BLaER1 treated with 17β-estradiol and CSF1 and Interleukin-3, amounts not matched to agents 10 nM and 100 nM (cell line): ENCODE measurements at regions not wholly inside any gene's neighbourhood (a gene's known extent, or its start where the extent isn't known, plus 50 kb on each side); places are given as distances from the start of the nearest gene placed in this dataset.
"Not testable (repeated sequence)": the region's sequence is repeated elsewhere in the genome, so short reads cannot be mapped to it uniquely, and the experiment has no call there.

Experiments
- H3K27ac ChIP-seq, 11 experiments: shearing (Covaris generic); formaldehyde crosslinking; 2 replicates each; pipeline ENCODE4 v1.8.1; 2022
- H3K27me3 ChIP-seq, 11 experiments: shearing (Covaris generic); formaldehyde crosslinking; 2 replicates each; pipeline ENCODE4 v1.8.1; 2022
- H3K36me3 ChIP-seq, 11 experiments: shearing (Covaris generic); formaldehyde crosslinking; 2 replicates each; pipeline ENCODE4 v1.8.1; 2022
- H3K4me1 ChIP-seq, 10 experiments: shearing (Covaris generic); formaldehyde crosslinking; 2 replicates each; pipeline ENCODE4 v1.8.1; 2022
- H3K4me2 ChIP-seq, 11 experiments: shearing (Covaris generic); formaldehyde crosslinking; 2 replicates each; pipeline ENCODE4 v1.8.1; 2022
- H3K4me3 ChIP-seq, 10 experiments: shearing (Covaris generic); formaldehyde crosslinking; 2 replicates each; pipeline ENCODE4 v1.8.1; 2022
- H3K9ac ChIP-seq, 11 experiments: shearing (Covaris generic); formaldehyde crosslinking; 2 replicates each; pipeline ENCODE4 v1.8.1; 2022
- H3K9me3 ChIP-seq, 11 experiments: shearing (Covaris generic); formaldehyde crosslinking; replicated peaks in 1 of 11; 2 replicates each; pipeline ENCODE4 v1.8.1; 2022
- H4K20me1 ChIP-seq, 11 experiments: shearing (Covaris generic); formaldehyde crosslinking; 2 replicates each; pipeline ENCODE4 v1.8.1; 2022
- Cebpa-rat ChIP-seq, 11 experiments: shearing (Covaris generic); IDR thresholded peaks; 2 replicates each; pipeline ENCODE4 v1.8.1; 2022

DNA sequence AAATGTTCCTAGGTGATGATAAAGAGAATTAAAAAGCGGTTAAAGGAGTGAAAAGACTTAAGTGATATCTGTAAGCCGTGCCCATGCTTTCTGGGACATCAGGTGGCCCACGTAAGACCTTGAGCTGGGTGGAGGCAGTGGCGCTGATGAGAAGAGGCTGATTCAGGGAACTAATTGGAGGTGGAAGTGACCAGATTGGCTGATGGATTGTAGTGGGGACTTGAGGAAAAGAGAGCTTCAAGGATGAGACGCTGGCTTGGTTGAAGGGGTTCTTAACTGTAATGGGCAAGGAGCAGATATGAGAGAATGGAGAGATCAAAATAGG, 69.1 kb upstream of the EP300 start:
- H3K27me3 ChIP-seq, result no peaks in the 10 kb centered on the region
- peak overlapping the region; percentile 95 to 100 (median 99); a peak in 15 of 22 replicates for H3K9ac ChIP-seq
- H3K36me3 ChIP-seq, result peaks cover 0 to 6% (median 0%) of the 10 kb centered on the region in 11 experiments; a peak in 1 of 22 replicates
- peak overlapping the region in 2 of 10 experiments; percentile 66 to 72; a peak in 4 of 20 replicates for H3K4me3 ChIP-seq
- TF ChIP-seq Cebpa-rat (IDR thresholded peaks at IDR 0.05), result no peak
- peak overlapping the region; percentile 90 to 99 (median 94); a peak in 21 of 22 replicates for H3K4me2 ChIP-seq
- H3K27ac ChIP-seq, result peak overlapping the region; percentile 98 to 100 (median 100); a peak in 19 of 22 replicates
- H3K4me1 ChIP-seq, result peaks cover 30 to 42% (median 34%) of the 10 kb centered on the region in 10 experiments
- no peaks in the 10 kb centered on the region for H4K20me1 ChIP-seq
- H3K9me3 ChIP-seq, result no peaks in the 10 kb centered on the region

- TF ChIP-seq Cebpa-rat (IDR thresholded peaks at IDR 0.05), result 0 out of 22 replicates have a peak, but pooled peaks of 1 of the 11 experiments have one; percentile 5
- H3K4me3 ChIP-seq, result no peak overlapping the region
- H3K4me2 ChIP-seq, result peak overlapping the region; percentile 7 to 77 (median 51); a peak in 19 of 22 replicates
- H3K27me3 ChIP-seq, result no peaks in the 10 kb centered on the region
- no peaks in the 10 kb centered on the region for H3K9me3 ChIP-seq
- H4K20me1 ChIP-seq, result no peaks in the 10 kb centered on the region
- no peaks in the 10 kb centered on the region for H3K36me3 ChIP-seq
- peaks cover 0 to 43% (median 26%) of the 10 kb centered on the region in 10 experiments; a peak in 18 of 20 replicates for H3K4me1 ChIP-seq
- H3K9ac ChIP-seq, result peak overlapping the region in 2 of 11 experiments; percentile 2 to 3; a peak in 1 of 22 replicates
- peak overlapping the region in 5 of 11 experiments; percentile 7 to 62 (median 55); a peak in 11 of 22 replicates for H3K27ac ChIP-seq
These were observed 63.6 kb upstream of the EP300 start for GRCh38 chr22:41028841-41029240.

- TF ChIP-seq Cebpa-rat (IDR thresholded peaks at IDR 0.05), result no peak
- no peak overlapping the region; a peak in 1 of 22 replicates for H3K9ac ChIP-seq
- H3K36me3 ChIP-seq, result no peaks in the 10 kb centered on the region
- H3K27ac ChIP-seq, result peak overlapping the region in 3 of 11 experiments; percentile 26 to 55 (median 43); a peak in 4 of 22 replicates
- no peaks in the 10 kb centered on the region for H3K9me3 ChIP-seq
- H3K27me3 ChIP-seq, result no peaks in the 10 kb centered on the region
- peak overlapping the region in 7 of 11 experiments; percentile 6 to 76 (median 26); a peak in 9 of 22 replicates for H3K4me2 ChIP-seq
- H4K20me1 ChIP-seq, result no peaks in the 10 kb centered on the region
- H3K4me3 ChIP-seq, result no peak overlapping the region
- H3K4me1 ChIP-seq, result peaks cover 6 to 55% (median 35%) of the 10 kb centered on the region in 10 experiments
These were observed 61.5 kb upstream of the EP300 start for GRCh38 chr22:41030891-41031290.

GRCh38 chr22:41034706-41035105, 57.7 kb upstream of the EP300 start:
- peak overlapping the region in 10 of 11 experiments; percentile 18 to 65 (median 46); a peak in 15 of 22 replicates for H3K4me2 ChIP-seq
- TF ChIP-seq Cebpa-rat (IDR thresholded peaks at IDR 0.05), result no peak
- H4K20me1 ChIP-seq, result no peaks in the 10 kb centered on the region

DNA sequence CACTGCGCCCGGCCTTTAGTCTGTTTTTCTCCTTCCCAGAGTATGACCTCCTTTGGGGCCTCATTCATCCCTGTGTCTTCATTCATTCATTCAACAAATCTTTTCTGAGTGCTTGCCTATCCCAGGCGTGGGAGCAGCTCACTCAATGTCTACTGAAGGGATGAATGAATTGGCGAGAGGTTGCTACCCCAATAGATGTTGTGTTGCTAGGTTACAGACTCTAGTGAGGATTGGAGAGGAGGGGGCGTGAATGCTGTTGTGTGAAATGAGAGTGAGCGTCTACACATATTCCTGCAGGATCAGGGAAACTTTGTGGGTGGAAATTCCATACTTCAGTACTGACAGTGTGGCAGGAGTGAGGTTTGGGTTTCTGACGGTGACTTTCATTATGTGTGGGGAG, 55.5 kb upstream of the EP300 start:
- Histone ChIP-seq H3K4me1 (peaks cover 6 to 18% (median 12%) of the 10 kb centered on the region in 10 experiments; a peak in 18 of 20 replicates), H3K27me3 (no peaks in the 10 kb centered on the region), H3K9ac (no peak overlapping the region), H3K36me3 (no peaks in the 10 kb centered on the region), H3K27ac (no peak overlapping the region), H3K4me2 (no peak overlapping the region), H3K9me3 (no peaks in the 10 kb centered on the region), H3K4me3 (no peak overlapping the region), H4K20me1 (no peaks in the 10 kb centered on the region)
- TF ChIP-seq Cebpa-rat (IDR thresholded peaks at IDR 0.05), result no peak

More at GRCh38 chr22:41034706-41035105, 57.7 kb upstream of the EP300 start:
- H3K27ac ChIP-seq, result peak overlapping the region in 3 of 11 experiments; percentile 23 to 46 (median 40); a peak in 2 of 22 replicates
- no peak overlapping the region; a peak in 1 of 22 replicates for H3K9ac ChIP-seq
- H3K4me1 ChIP-seq, result peaks cover 6 to 35% (median 16%) of the 10 kb centered on the region in 10 experiments
- no peaks in the 10 kb centered on the region for H3K27me3 ChIP-seq
- no peaks in the 10 kb centered on the region for H3K9me3 ChIP-seq
- H3K36me3 ChIP-seq, result no peaks in the 10 kb centered on the region
- H3K4me3 ChIP-seq, result no peak overlapping the region

DNA sequence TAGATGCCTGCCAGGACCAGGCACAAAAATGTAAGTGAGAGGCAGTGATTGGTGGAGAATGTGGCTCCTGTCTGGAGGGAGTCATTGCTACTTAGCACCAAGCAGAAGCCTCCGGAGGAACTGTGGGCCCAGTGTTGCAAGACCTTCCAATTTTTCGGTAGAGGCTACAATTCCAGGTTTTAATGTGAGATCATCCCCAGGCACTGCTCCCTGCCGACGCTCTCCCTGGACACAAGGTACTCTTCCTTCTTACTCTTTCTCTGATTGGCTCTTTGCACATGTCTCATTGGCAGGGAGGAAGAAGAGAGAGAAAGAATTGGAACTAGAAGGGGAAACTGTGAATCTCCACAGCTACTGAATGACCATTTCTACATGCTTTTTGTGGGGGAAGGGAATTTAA, 53.7 kb upstream of the EP300 start:
- Histone ChIP-seq H3K27ac (no peak overlapping the region; a peak in 1 of 22 replicates), H3K4me2 (no peak overlapping the region), H3K36me3 (no peaks in the 10 kb centered on the region), H3K9ac (no peak overlapping the region), H4K20me1 (no peaks in the 10 kb centered on the region), H3K27me3 (no peaks in the 10 kb centered on the region), H3K4me3 (no peak overlapping the region), H3K4me1 (peaks cover 6 to 26% (median 13%) of the 10 kb centered on the region in 10 experiments; a peak in 18 of 20 replicates), H3K9me3 (no peaks in the 10 kb centered on the region)
- no peak for TF ChIP-seq Cebpa-rat (IDR thresholded peaks at IDR 0.05)

- not testable (repeated sequence) for H3K4me3 ChIP-seq, H3K27ac ChIP-seq, H3K4me2 ChIP-seq, H3K9ac ChIP-seq, H3K27me3 ChIP-seq, H3K9me3 ChIP-seq, H4K20me1 ChIP-seq, H3K36me3 ChIP-seq
- H3K4me1 ChIP-seq, result peaks cover 5 to 24% (median 7%) of the 10 kb centered on the region in 10 experiments; a peak in 18 of 20 replicates
These were observed 52.8 kb upstream of the EP300 start for GRCh38 chr22:41039641-41040040.

- H3K4me2 ChIP-seq, result no peak overlapping the region
- H3K9ac ChIP-seq, result no peak overlapping the region
- H3K27me3 ChIP-seq, result no peaks in the 10 kb centered on the region
- peaks cover 0 to 18% (median 0%) of the 10 kb centered on the region in 10 experiments; a peak in 9 of 20 replicates for H3K4me1 ChIP-seq
- H3K4me3 ChIP-seq, result no peak overlapping the region
- H4K20me1 ChIP-seq, result no peaks in the 10 kb centered on the region
- no peaks in the 10 kb centered on the region for H3K9me3 ChIP-seq
- no peaks in the 10 kb centered on the region for H3K36me3 ChIP-seq
- no peak overlapping the region for H3K27ac ChIP-seq
- TF ChIP-seq Cebpa-rat (IDR thresholded peaks at IDR 0.05), result 0 out of 22 replicates have a peak, but pooled peaks of 1 of the 11 experiments have one; percentile 28
These were observed 51.9 kb upstream of the EP300 start for GRCh38 chr22:41040483-41040882.

DNA sequence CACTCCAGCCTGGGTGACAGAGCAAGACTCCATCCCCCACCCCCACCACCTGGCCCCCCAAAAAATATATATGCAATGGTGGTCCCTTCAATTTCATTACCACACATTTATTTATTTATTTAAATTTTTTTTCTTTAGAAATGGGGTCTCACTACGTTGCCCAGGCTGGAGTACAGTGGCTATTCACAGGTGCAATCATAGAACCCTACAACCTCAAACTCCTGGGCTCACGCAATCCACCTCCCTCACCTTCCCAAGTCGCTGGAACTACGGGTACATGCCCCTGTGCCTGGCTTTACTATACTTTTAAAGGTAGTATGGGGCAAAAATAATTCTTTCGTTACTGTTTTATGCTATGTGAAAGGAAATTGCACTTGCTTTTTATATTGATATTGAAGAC, 50.9 kb upstream of the EP300 start:
- H3K27me3 ChIP-seq, result no peaks in the 10 kb centered on the region
- H3K27ac ChIP-seq, result no peak overlapping the region
- no peak overlapping the region for H3K9ac ChIP-seq
- H3K4me2 ChIP-seq, result no peak overlapping the region
- no peak overlapping the region for H3K4me3 ChIP-seq
- H3K4me1 ChIP-seq, result peaks cover 0 to 22% (median 2%) of the 10 kb centered on the region in 10 experiments; a peak in 13 of 20 replicates
- no peaks in the 10 kb centered on the region for H4K20me1 ChIP-seq
- no peaks in the 10 kb centered on the region for H3K36me3 ChIP-seq
- no peaks in the 10 kb centered on the region for H3K9me3 ChIP-seq
- TF ChIP-seq Cebpa-rat (IDR thresholded peaks at IDR 0.05), result no peak
